ENCODE measurements at regions not wholly inside any gene's neighbourhood (a gene's known extent, or its start where the extent isn't known, plus 50 kb on each side); places are given as distances from the start of the nearest gene placed in this dataset.

DNA sequence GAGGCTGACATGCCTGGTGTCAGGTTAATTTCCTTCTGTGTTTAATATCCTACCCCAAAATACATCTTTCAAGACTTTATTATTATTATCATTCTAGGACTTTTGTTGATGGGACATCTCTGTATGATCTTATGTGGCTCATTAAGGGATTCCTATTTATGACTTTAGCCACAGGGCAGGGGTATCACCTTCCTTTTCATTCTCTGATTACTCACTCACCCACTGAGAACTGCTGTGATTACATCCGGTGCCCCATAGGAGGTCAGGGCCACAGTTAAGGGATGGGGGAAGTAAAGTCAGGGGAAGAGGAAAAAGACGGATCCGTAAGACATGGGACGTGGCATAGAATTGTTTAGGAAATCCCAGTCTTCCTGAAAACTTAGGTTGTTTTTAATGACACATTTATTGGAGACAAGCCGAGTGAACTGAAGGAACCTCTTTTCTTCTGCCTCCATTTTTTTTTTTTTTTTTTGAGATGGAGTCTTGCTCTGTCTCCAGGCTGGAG lies 61.0 kb upstream of the PITRM1 start:
- DNase-seq (ENCODE audit: low read depth), result no peak
- TF ChIP-seq, protein P1, sequence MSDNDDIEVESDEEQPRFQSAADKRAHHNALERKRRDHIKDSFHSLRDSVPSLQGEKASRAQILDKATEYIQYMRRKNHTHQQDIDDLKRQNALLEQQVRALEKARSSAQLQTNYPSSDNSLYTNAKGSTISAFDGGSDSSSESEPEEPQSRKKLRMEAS (IDR thresholded peaks at IDR 0.05; ENCODE audit: low read depth, low read length), result no peak
- no peak for TF ChIP-seq MYC (IDR thresholded peaks at IDR 0.05; ENCODE audit: low read depth, low read length)
- TF ChIP-seq, protein P2, sequence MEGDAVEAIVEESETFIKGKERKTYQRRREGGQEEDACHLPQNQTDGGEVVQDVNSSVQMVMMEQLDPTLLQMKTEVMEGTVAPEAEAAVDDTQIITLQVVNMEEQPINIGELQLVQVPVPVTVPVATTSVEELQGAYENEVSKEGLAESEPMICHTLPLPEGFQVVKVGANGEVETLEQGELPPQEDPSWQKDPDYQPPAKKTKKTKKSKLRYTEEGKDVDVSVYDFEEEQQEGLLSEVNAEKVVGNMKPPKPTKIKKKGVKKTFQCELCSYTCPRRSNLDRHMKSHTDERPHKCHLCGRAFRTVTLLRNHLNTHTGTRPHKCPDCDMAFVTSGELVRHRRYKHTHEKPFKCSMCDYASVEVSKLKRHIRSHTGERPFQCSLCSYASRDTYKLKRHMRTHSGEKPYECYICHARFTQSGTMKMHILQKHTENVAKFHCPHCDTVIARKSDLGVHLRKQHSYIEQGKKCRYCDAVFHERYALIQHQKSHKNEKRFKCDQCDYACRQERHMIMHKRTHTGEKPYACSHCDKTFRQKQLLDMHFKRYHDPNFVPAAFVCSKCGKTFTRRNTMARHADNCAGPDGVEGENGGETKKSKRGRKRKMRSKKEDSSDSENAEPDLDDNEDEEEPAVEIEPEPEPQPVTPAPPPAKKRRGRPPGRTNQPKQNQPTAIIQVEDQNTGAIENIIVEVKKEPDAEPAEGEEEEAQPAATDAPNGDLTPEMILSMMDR (IDR thresholded peaks at IDR 0.05; ENCODE audit: low read depth, low read length), result no peak
- no peak for TF ChIP-seq POLR2A (IDR thresholded peaks at IDR 0.05; ENCODE audit: extremely low read depth, insufficient read length)
- no peak overlapping the region for H3K4me3 ChIP-seq (ENCODE audit: low read depth, low read length)

GRCh38 chr10:3231951-3232730 lies 59.6 kb upstream of the PITRM1 start:
- TF ChIP-seq POLR2A (IDR thresholded peaks at IDR 0.05; ENCODE audit: extremely low read depth, insufficient read length) (no peak), MYC (IDR thresholded peaks at IDR 0.05; ENCODE audit: low read depth, low read length) (no peak)
- TF ChIP-seq, protein P2 (IDR thresholded peaks at IDR 0.05; ENCODE audit: low read depth, low read length), result no peak
- TF ChIP-seq, protein P1 (IDR thresholded peaks at IDR 0.05; ENCODE audit: low read depth, low read length), result no peak
- no peak for DNase-seq (ENCODE audit: low read depth)
- no peak overlapping the region for H3K4me3 ChIP-seq (ENCODE audit: low read depth, low read length)

- H3K4me3 ChIP-seq (ENCODE audit: low read depth, low read length), result no peak overlapping the region
- no peak for DNase-seq (ENCODE audit: low read depth)
- TF ChIP-seq, protein P2 (IDR thresholded peaks at IDR 0.05; ENCODE audit: low read depth, low read length), result no peak
- TF ChIP-seq POLR2A (IDR thresholded peaks at IDR 0.05; ENCODE audit: extremely low read depth, insufficient read length), result no peak
- TF ChIP-seq, protein P1 (IDR thresholded peaks at IDR 0.05; ENCODE audit: low read depth, low read length), result no peak
- TF ChIP-seq MYC (IDR thresholded peaks at IDR 0.05; ENCODE audit: low read depth, low read length), result no peak
Observed at GRCh38 chr10:3229815-3230214, 57.2 kb upstream of the PITRM1 start.

DNA sequence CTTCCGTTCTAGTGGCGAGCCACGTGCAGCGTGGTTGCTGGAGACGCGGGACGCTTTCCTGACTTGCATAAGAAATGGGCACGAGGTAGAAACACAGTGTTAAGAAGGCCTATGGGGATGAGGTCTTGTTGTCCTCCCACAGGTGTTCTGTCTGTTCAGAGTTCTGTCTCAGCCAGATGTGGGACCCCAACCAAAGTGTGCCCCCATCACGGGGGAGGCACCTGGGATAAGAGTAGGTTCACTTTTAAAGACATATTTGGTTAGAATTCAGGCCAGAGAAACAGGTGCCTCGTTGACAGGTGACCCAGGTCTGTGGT lies 56.0 kb upstream of the PITRM1 start:
- peak; percentile 22 for DNase-seq (ENCODE audit: low read depth)
- no peak overlapping the region for H3K4me3 ChIP-seq (ENCODE audit: low read depth, low read length)
- TF ChIP-seq, protein P1 (IDR thresholded peaks at IDR 0.05; ENCODE audit: low read depth, low read length), result no peak
- TF ChIP-seq MYC (IDR thresholded peaks at IDR 0.05; ENCODE audit: low read depth, low read length) (no peak), POLR2A (IDR thresholded peaks at IDR 0.05; ENCODE audit: extremely low read depth, insufficient read length) (no peak)
- TF ChIP-seq, protein P2 (IDR thresholded peaks at IDR 0.05; ENCODE audit: low read depth, low read length), result no peak

- TF ChIP-seq, protein P2 (IDR thresholded peaks at IDR 0.05; ENCODE audit: low read depth, low read length), result no peak
- TF ChIP-seq POLR2A (IDR thresholded peaks at IDR 0.05; ENCODE audit: extremely low read depth, insufficient read length) (no peak), MYC (IDR thresholded peaks at IDR 0.05; ENCODE audit: low read depth, low read length) (no peak)
- TF ChIP-seq, protein P1 (IDR thresholded peaks at IDR 0.05; ENCODE audit: low read depth, low read length), result no peak
- no peak for DNase-seq (ENCODE audit: low read depth)
- H3K4me3 ChIP-seq (ENCODE audit: low read depth, low read length), result no peak overlapping the region
Observed at GRCh38 chr10:3226960-3227744, 54.6 kb upstream of the PITRM1 start.
